Ovary (tissue), 7 donors: ENCODE measurements at regions not wholly inside any gene's neighbourhood (a gene's known extent, or its start where the extent isn't known, plus 50 kb on each side); places are given as distances from the start of the nearest gene placed in this dataset.

Experiments used
- DNase-seq, 5 donors: peaks; one replicate each; pipeline ENCODE4 v3.0.0-alpha.2; 2019 to 2020
- H3K27ac ChIP-seq, 2 donors: fragments of 200-600 bp; one replicate each; pipeline versions ENCODE4 v1.5.1 to v1.8.0; 2019 to 2022
- H3K27me3 ChIP-seq: fragments of 200-600 bp; one replicate; pipeline ENCODE4 v1.8.0; 2022
- H3K36me3 ChIP-seq: fragments of 200-600 bp; sonication (generic); one replicate; pipeline ENCODE4 v1.5.1; 2019
- H3K4me1 ChIP-seq: one replicate; pipeline ENCODE4 v1.8.1; 2013; ENCODE audit warnings: mild to moderate bottlenecking, moderate library complexity; ENCODE audit not compliant: insufficient read depth
- H3K4me3 ChIP-seq: fragments of 200-600 bp; sonication (generic); one replicate; pipeline ENCODE4 v1.5.1; 2017
- H3K9me3 ChIP-seq, 2 donors: fragments of 200-600 bp in 1 of 2; sonication (generic) in 1 of 2; one replicate each; pipeline versions ENCODE4 v1.5.1 to v1.8.1; 2013 to 2019; ENCODE audit warnings: mild to moderate bottlenecking in 1 of 2, moderate library complexity in 1 of 2
- CTCF ChIP-seq, 3 donors: fragments of 450-650 bp in 2 of 3; fragments of 200-600 bp in 1 of 3; IDR thresholded peaks; one replicate each; pipeline versions ENCODE4 v1.5.1 to v1.8.0; 2016 to 2022; ENCODE audit warnings: antibody characterized with exemption in 3 of 3, mild to moderate bottlenecking in 1 of 3
- EP300 ChIP-seq: sonication (generic); formaldehyde crosslinking; IDR thresholded peaks from one replicate; pipeline ENCODE4 v1.6.1; 2017; ENCODE audit warnings: antibody characterized with exemption
- POLR2A ChIP-seq: fragments of 450-650 bp; IDR thresholded peaks from one replicate; pipeline ENCODE4 v1.6.1; 2017; ENCODE audit warnings: antibody characterized with exemption, mild to moderate bottlenecking, moderate library complexity
- WGBS, 3 donors: extraction: QIAGEN DNeasy Blood & Tissue Kit in 1 of 3; methylation state at CpG; one replicate each; pipeline versions ENCODE4 v1.1.5 to v1.1.7; 2013 to 2017; 5-methylcytosine and 5-hydroxymethylcytosine counted together
- intact Hi-C, 4 donors: fragments of 100-400 bp; cut with DNase I; formaldehyde crosslinking; loops; one replicate each; pipeline versions ENCODE4 v1.11.0 to v1.15.1; 2022 to 2023
- donor health status: DM: no; HTN: no; CAD: no; lungs with moderate emphysema.
- donor health status: DM: no; HTN: no; CAD: no.
- donor health status: Bipolar disorder and iron deficiency.
- donor health status: DM: no; HTN: no; CAD: no.
- donor health status: DM: yes; HTN: yes; CAD: no.

GRCh38 chr4:108536577-108536976 is 83.8 kb upstream of the RPL34 start:
- Histone ChIP-seq H3K36me3 (no peaks in the 10 kb centered on the region), H3K27me3 (no peaks in the 10 kb centered on the region), H3K9me3 (no peaks in the 10 kb centered on the region), H3K4me1 (no peaks in the 10 kb centered on the region), H3K4me3 (no peak overlapping the region), H3K27ac (no peak overlapping the region)
- 91 to 96% (median 96%) methylated on average over 2 of the region's 2 CpGs for WGBS, 3 donors
- DNase-seq, result no peak
- no peak for TF ChIP-seq EP300
- no peak for TF ChIP-seq POLR2A
- no peak for TF ChIP-seq CTCF (IDR thresholded peaks at IDR 0.05)
- intact Hi-C loops, result no loop called here

- Histone ChIP-seq H3K27me3 (no peaks in the 10 kb centered on the region), H3K4me1 (no peaks in the 10 kb centered on the region), H3K9me3 (no peaks in the 10 kb centered on the region), H3K4me3 (no peak overlapping the region), H3K36me3 (no peaks in the 10 kb centered on the region), H3K27ac (no peak overlapping the region)
- TF ChIP-seq POLR2A (no peak), CTCF (IDR thresholded peaks at IDR 0.05) (no peak), EP300 (no peak)
- WGBS, 3 donors, result 73 to 78% (median 77%) methylated on average over 3 of the region's 3 CpGs
- DNase-seq, result no peak
- intact Hi-C loops, result no loop called here
Observed at GRCh38 chr4:108535757-108536156, 84.6 kb upstream of the RPL34 start.

GRCh38 chr4:108533876-108534275 is 86.5 kb upstream of the RPL34 start:
- Histone ChIP-seq H3K36me3 (no peaks in the 10 kb centered on the region), H3K27ac (no peak overlapping the region), H3K4me3 (no peak overlapping the region), H3K9me3 (no peaks in the 10 kb centered on the region), H3K4me1 (no peaks in the 10 kb centered on the region), H3K27me3 (no peaks in the 10 kb centered on the region)
- WGBS, 3 donors, result 54 to 69% (median 54%) methylated on average over 2 of the region's 2 CpGs
- no peak for DNase-seq
- intact Hi-C loops, result no loop called here
- TF ChIP-seq EP300 (no peak), POLR2A (no peak), CTCF (IDR thresholded peaks at IDR 0.05) (no peak)

- intact Hi-C loops, result no loop called here
- Histone ChIP-seq H3K4me1 (no peaks in the 10 kb centered on the region), H3K27me3 (no peaks in the 10 kb centered on the region), H3K9me3 (no peaks in the 10 kb centered on the region), H3K4me3 (no peak overlapping the region), H3K36me3 (no peaks in the 10 kb centered on the region), H3K27ac (no peak overlapping the region)
- WGBS, 3 donors, result 17 to 22% (median 19%) methylated on average over 4 of the region's 4 CpGs
- DNase-seq, result no peak
- TF ChIP-seq CTCF (IDR thresholded peaks at IDR 0.05) (no peak), EP300 (no peak), POLR2A (no peak)
Observed at GRCh38 chr4:108533245-108533844, 87.0 kb upstream of the RPL34 start.
